ENCODE measurements at regions not wholly inside any gene's neighbourhood (a gene's known extent, or its start where the extent isn't known, plus 50 kb on each side); places are given as distances from the start of the nearest gene placed in this dataset.

DNA sequence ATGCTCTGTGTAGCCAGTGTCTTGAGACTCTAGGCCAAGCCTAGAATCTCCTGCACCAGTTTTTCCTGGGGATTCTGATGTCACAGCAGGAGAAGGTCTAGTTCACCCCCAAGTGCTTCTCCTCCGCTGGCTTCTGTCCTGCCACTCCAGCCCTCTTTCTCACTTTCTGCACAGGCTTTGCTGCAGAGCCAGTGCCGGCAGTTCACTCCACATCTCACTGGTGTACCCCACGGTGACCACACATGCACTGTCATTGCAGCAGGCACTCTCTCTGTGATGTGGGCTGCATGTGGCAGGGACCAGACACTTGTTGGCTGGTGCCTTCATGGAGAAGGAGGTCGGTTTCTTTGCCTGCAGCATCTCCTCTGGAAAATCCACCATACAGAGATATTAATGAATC, 643.8 kb upstream of the GALNTL6 start:
- peaks cover 0 to 20% (median 7%) of the 10 kb centered on the region in 3 donors for H3K9me3 ChIP-seq
- H3K27ac ChIP-seq, result no peak overlapping the region
- H3K36me3 ChIP-seq, result no peaks in the 10 kb centered on the region
- no peaks in the 10 kb centered on the region for H3K27me3 ChIP-seq
- 31 to 69% methylated on average over 2 to 4 of the region's 4 CpGs for WGBS, 2 donors
- TF ChIP-seq, protein P1, sequence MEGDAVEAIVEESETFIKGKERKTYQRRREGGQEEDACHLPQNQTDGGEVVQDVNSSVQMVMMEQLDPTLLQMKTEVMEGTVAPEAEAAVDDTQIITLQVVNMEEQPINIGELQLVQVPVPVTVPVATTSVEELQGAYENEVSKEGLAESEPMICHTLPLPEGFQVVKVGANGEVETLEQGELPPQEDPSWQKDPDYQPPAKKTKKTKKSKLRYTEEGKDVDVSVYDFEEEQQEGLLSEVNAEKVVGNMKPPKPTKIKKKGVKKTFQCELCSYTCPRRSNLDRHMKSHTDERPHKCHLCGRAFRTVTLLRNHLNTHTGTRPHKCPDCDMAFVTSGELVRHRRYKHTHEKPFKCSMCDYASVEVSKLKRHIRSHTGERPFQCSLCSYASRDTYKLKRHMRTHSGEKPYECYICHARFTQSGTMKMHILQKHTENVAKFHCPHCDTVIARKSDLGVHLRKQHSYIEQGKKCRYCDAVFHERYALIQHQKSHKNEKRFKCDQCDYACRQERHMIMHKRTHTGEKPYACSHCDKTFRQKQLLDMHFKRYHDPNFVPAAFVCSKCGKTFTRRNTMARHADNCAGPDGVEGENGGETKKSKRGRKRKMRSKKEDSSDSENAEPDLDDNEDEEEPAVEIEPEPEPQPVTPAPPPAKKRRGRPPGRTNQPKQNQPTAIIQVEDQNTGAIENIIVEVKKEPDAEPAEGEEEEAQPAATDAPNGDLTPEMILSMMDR (IDR thresholded peaks at IDR 0.05), result no peak
- TF ChIP-seq POLR2A (IDR thresholded peaks at IDR 0.05), result no peak
- intact Hi-C loops (cut with DNase I), result no loop called here
- no peak for DNase-seq
- H3K4me1 ChIP-seq, result no peaks in the 10 kb centered on the region
- H3K4me3 ChIP-seq, result no peak overlapping the region

DNA sequence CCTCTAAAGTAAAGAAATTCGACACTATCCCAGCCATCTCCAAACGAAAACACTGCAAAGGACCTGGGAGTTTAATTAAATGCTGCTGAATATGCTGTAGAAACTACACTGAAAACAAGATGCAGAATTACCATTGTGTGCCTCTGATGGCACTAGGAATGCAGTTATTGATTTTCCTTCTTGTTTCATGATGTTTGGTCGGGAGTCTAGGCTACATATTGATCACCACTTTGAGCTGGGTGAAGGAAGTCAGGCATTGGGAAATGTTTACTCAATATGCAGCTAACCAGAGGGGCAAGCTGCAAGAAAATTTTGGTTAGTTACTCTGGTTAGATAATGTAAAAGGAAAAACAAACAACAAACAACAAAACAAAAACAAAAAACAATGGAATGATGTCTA, 650.7 kb upstream of the GALNTL6 start:
- peaks cover 0 to 1% (median 0%) of the 10 kb centered on the region in 3 donors for H3K9me3 ChIP-seq
- DNase-seq, result no peak
- WGBS, 2 donors, result 34 to 54% methylated on average over 3 of the region's 3 CpGs
- TF ChIP-seq POLR2A (IDR thresholded peaks at IDR 0.05), result no peak
- TF ChIP-seq, protein P1 (IDR thresholded peaks at IDR 0.05), result no peak
- no peak overlapping the region for H3K4me3 ChIP-seq
- no peaks in the 10 kb centered on the region for H3K4me1 ChIP-seq
- H3K36me3 ChIP-seq, result no peaks in the 10 kb centered on the region
- no peak overlapping the region for H3K27ac ChIP-seq
- H3K27me3 ChIP-seq, result no peaks in the 10 kb centered on the region
- intact Hi-C loops (cut with DNase I), result no loop called here

DNA sequence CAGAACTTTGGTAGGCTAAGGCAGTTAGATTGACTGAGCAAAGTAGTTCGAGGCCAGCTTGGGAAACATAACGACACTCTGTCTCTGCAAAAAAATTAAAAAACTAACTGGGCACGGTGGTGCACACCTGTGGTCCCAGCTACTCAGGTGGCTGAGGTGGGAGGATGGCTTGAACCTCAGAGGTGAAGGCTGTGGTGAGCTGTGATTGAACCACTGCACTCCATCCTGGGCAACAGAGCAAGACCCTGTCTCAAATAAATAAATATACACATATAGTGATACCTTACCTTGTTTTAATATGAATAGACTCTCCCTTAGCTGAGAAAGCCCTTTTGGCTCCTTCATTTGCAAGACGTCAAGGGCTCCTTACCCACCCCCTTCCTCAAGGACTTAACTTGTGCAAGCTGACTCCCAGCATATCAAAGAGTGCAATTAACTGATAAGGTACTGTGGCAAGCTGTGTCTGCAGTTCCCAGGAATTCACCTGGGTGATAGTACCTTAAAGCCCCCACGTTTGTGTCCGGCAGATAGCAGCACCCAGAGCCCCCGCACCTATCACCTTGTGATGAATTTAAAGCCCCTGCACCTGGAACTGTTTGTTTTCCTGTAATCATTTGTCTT, 655.6 kb upstream of the GALNTL6 start:
- H3K4me1 ChIP-seq, result no peaks in the 10 kb centered on the region
- no peak overlapping the region for H3K27ac ChIP-seq
- no peaks in the 10 kb centered on the region for H3K9me3 ChIP-seq
- H3K27me3 ChIP-seq, result no peaks in the 10 kb centered on the region
- 42 to 46% methylated on average over 7 of the region's 7 CpGs for WGBS, 2 donors
- H3K36me3 ChIP-seq, result no peaks in the 10 kb centered on the region
- TF ChIP-seq POLR2A (IDR thresholded peaks at IDR 0.05), result no peak
- TF ChIP-seq, protein P1 (IDR thresholded peaks at IDR 0.05), result no peak
- H3K4me3 ChIP-seq, result no peak overlapping the region
- intact Hi-C loops (cut with DNase I), result no loop called here
- DNase-seq, result no peak

DNA sequence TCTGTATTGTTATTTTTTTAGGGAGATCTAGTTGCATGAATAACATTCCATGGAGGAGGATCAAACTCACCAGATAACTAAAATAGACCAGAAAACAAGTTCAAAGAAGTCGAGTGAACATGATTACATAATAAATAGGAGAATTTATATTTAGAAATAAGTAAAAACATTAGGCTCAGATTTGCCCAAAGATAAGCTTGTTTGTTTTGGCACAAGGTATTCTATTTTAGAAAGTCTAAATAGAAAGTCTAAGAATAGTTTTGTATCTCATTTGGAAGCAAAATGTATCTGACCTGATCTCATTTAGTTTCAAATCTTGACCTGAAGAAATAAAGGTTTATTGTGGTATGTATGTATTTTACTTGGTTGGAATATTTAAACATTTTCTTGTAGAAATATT, 670.6 kb upstream of the GALNTL6 start:
- Histone ChIP-seq H3K4me3 (no peak overlapping the region), H3K9me3 (no peaks in the 10 kb centered on the region), H3K27ac (no peak overlapping the region), H3K4me1 (no peaks in the 10 kb centered on the region), H3K27me3 (no peaks in the 10 kb centered on the region), H3K36me3 (no peaks in the 10 kb centered on the region)
- no peak for DNase-seq
- whole genome bisulfite sequencing, 2 donors, result 8 to 18% methylated on average over 1 of the region's 1 CpG
- intact Hi-C loops (cut with DNase I), result no loop called here
- TF ChIP-seq, protein P1 (IDR thresholded peaks at IDR 0.05), result no peak
- no peak for TF ChIP-seq POLR2A (IDR thresholded peaks at IDR 0.05)

DNA sequence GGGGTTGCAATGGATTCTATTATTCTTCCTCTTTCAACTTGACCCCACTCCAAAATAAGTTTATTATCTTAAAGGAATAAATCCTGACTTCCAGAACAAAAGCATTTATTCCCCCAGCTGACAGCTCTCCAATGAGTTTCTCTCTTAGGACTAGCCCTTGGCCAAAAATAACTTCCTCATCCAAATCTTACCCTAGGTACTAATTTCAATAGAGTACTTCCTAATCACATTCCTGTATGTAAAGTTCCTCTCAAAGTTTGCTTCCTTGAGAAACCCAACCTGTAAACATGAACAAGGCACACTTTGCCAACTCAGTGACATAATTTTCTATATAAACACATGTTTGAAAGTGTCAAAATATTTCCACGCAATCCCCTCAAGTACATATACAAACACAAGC, 671.2 kb upstream of the GALNTL6 start:
- Histone ChIP-seq H3K36me3 (no peaks in the 10 kb centered on the region), H3K9me3 (no peaks in the 10 kb centered on the region), H3K4me3 (no peak overlapping the region), H3K4me1 (no peaks in the 10 kb centered on the region), H3K27ac (no peak overlapping the region), H3K27me3 (no peaks in the 10 kb centered on the region)
- DNase-seq, result no peak
- TF ChIP-seq, protein P1 (IDR thresholded peaks at IDR 0.05), result no peak
- TF ChIP-seq POLR2A (IDR thresholded peaks at IDR 0.05), result no peak
- intact Hi-C loops (cut with DNase I), result no loop called here
- WGBS, 2 donors, result 65% methylated on average over 1 of the region's 1 CpG

Data from esophagus squamous epithelium (tissue), 5 donors.